ENCODE measurements at regions not wholly inside any gene's neighbourhood (a gene's known extent, or its start where the extent isn't known, plus 50 kb on each side); places are given as distances from the start of the nearest gene placed in this dataset.

GRCh38 chr1:4002061-4002521 is 102.0 kb upstream of the C1orf174 start:
- Histone ChIP-seq H3K4me3 (ENCODE audit: low read length) (no peak overlapping the region), H3K27ac (ENCODE audit: low read length) (no peak overlapping the region), H3K27me3 (ENCODE audit: control insufficient read depth, insufficient read depth, low read length) (no peaks in the 10 kb centered on the region), H3K36me3 (ENCODE audit: control insufficient read depth, insufficient read depth, low read length) (no peaks in the 10 kb centered on the region), H3K9me3 (ENCODE audit: control insufficient read depth, low read depth, low read length) (no peaks in the 10 kb centered on the region), H3K4me1 (ENCODE audit: control insufficient read depth, insufficient read depth, low read length) (no peaks in the 10 kb centered on the region)
- DNase-seq, result no peak
- WGBS (ENCODE audit: insufficient coverage, low lambda C conversion rate), result no CpG with 5 or more reads among the region's 13 CpGs

GRCh38 chr1:4002741-4003140 is 102.7 kb upstream of the C1orf174 start:
- Histone ChIP-seq H3K4me3 (ENCODE audit: low read length) (no peak overlapping the region), H3K9me3 (ENCODE audit: control insufficient read depth, low read depth, low read length) (no peaks in the 10 kb centered on the region), H3K27me3 (ENCODE audit: control insufficient read depth, insufficient read depth, low read length) (no peaks in the 10 kb centered on the region), H3K36me3 (ENCODE audit: control insufficient read depth, insufficient read depth, low read length) (no peaks in the 10 kb centered on the region), H3K4me1 (ENCODE audit: control insufficient read depth, insufficient read depth, low read length) (no peaks in the 10 kb centered on the region), H3K27ac (ENCODE audit: low read length) (no peak overlapping the region)
- DNase-seq, result no peak
- no CpG with 5 or more reads among the region's 10 CpGs for WGBS (ENCODE audit: insufficient coverage, low lambda C conversion rate)

- no peak for DNase-seq
- Histone ChIP-seq H3K27me3 (ENCODE audit: control insufficient read depth, insufficient read depth, low read length) (no peaks in the 10 kb centered on the region), H3K36me3 (ENCODE audit: control insufficient read depth, insufficient read depth, low read length) (no peaks in the 10 kb centered on the region), H3K4me1 (ENCODE audit: control insufficient read depth, insufficient read depth, low read length) (no peaks in the 10 kb centered on the region), H3K9me3 (ENCODE audit: control insufficient read depth, low read depth, low read length) (no peaks in the 10 kb centered on the region), H3K4me3 (ENCODE audit: low read length) (no peak overlapping the region), H3K27ac (ENCODE audit: low read length) (no peak overlapping the region)
- WGBS (ENCODE audit: insufficient coverage, low lambda C conversion rate), result 60% methylated on average over 2 of the region's 20 CpGs
Measured at GRCh38 chr1:4003846-4004505, 103.9 kb upstream of the C1orf174 start.

- no CpG with 5 or more reads among the region's 17 CpGs for WGBS (ENCODE audit: insufficient coverage, low lambda C conversion rate)
- no peaks in the 10 kb centered on the region for H3K4me1 ChIP-seq (ENCODE audit: control insufficient read depth, insufficient read depth, low read length)
- H3K4me3 ChIP-seq (ENCODE audit: low read length), result no peak overlapping the region
- no peaks in the 10 kb centered on the region for H3K9me3 ChIP-seq (ENCODE audit: control insufficient read depth, low read depth, low read length)
- H3K27me3 ChIP-seq (ENCODE audit: control insufficient read depth, insufficient read depth, low read length), result no peaks in the 10 kb centered on the region
- no peak overlapping the region for H3K27ac ChIP-seq (ENCODE audit: low read length)
- no peak for DNase-seq
- H3K36me3 ChIP-seq (ENCODE audit: control insufficient read depth, insufficient read depth, low read length), result no peaks in the 10 kb centered on the region
Measured at GRCh38 chr1:4004635-4005430, 104.8 kb upstream of the C1orf174 start.

GRCh38 chr1:4005431-4005830 is 105.4 kb upstream of the C1orf174 start:
- Histone ChIP-seq H3K9me3 (ENCODE audit: control insufficient read depth, low read depth, low read length) (no peaks in the 10 kb centered on the region), H3K36me3 (ENCODE audit: control insufficient read depth, insufficient read depth, low read length) (no peaks in the 10 kb centered on the region), H3K27me3 (ENCODE audit: control insufficient read depth, insufficient read depth, low read length) (no peaks in the 10 kb centered on the region), H3K4me1 (ENCODE audit: control insufficient read depth, insufficient read depth, low read length) (no peaks in the 10 kb centered on the region), H3K4me3 (ENCODE audit: low read length) (no peak overlapping the region), H3K27ac (ENCODE audit: low read length) (no peak overlapping the region)
- no CpG with 5 or more reads among the region's 6 CpGs for WGBS (ENCODE audit: insufficient coverage, low lambda C conversion rate)
- no peak for DNase-seq

GRCh38 chr1:4006676-4007374 is 106.8 kb upstream of the C1orf174 start:
- Histone ChIP-seq H3K27me3 (ENCODE audit: control insufficient read depth, insufficient read depth, low read length) (no peaks in the 10 kb centered on the region), H3K36me3 (ENCODE audit: control insufficient read depth, insufficient read depth, low read length) (no peaks in the 10 kb centered on the region), H3K27ac (ENCODE audit: low read length) (no peak overlapping the region), H3K4me3 (ENCODE audit: low read length) (no peak overlapping the region), H3K4me1 (ENCODE audit: control insufficient read depth, insufficient read depth, low read length) (no peaks in the 10 kb centered on the region), H3K9me3 (ENCODE audit: control insufficient read depth, low read depth, low read length) (no peaks in the 10 kb centered on the region)
- WGBS (ENCODE audit: insufficient coverage, low lambda C conversion rate), result 83% methylated on average over 2 of the region's 7 CpGs
- DNase-seq, result no peak

- no peaks in the 10 kb centered on the region for H3K4me1 ChIP-seq (ENCODE audit: control insufficient read depth, insufficient read depth, low read length)
- H3K27ac ChIP-seq (ENCODE audit: low read length), result no peak overlapping the region
- H3K9me3 ChIP-seq (ENCODE audit: control insufficient read depth, low read depth, low read length), result no peaks in the 10 kb centered on the region
- H3K36me3 ChIP-seq (ENCODE audit: control insufficient read depth, insufficient read depth, low read length), result no peaks in the 10 kb centered on the region
- DNase-seq, result no peak
- WGBS (ENCODE audit: insufficient coverage, low lambda C conversion rate), result no CpG with 5 or more reads among the region's 7 CpGs
- no peaks in the 10 kb centered on the region for H3K27me3 ChIP-seq (ENCODE audit: control insufficient read depth, insufficient read depth, low read length)
- no peak overlapping the region for H3K4me3 ChIP-seq (ENCODE audit: low read length)
Measured at GRCh38 chr1:4010284-4010683, 110.2 kb upstream of the C1orf174 start.

- no peaks in the 10 kb centered on the region for H3K4me1 ChIP-seq (ENCODE audit: control insufficient read depth, insufficient read depth, low read length)
Measured at GRCh38 chr1:4010814-4011605, 110.9 kb upstream of the C1orf174 start.

GRCh38 chr1:4016351-4017130 is 116.5 kb upstream of the C1orf174 start:
- Histone ChIP-seq H3K27ac (ENCODE audit: low read length) (no peak overlapping the region), H3K4me1 (ENCODE audit: control insufficient read depth, insufficient read depth, low read length) (no peaks in the 10 kb centered on the region), H3K9me3 (ENCODE audit: control insufficient read depth, low read depth, low read length) (no peaks in the 10 kb centered on the region), H3K36me3 (ENCODE audit: control insufficient read depth, insufficient read depth, low read length) (no peaks in the 10 kb centered on the region), H3K27me3 (ENCODE audit: control insufficient read depth, insufficient read depth, low read length) (no peaks in the 10 kb centered on the region), H3K4me3 (ENCODE audit: low read length) (no peak overlapping the region)
- no peak for DNase-seq
- WGBS (ENCODE audit: insufficient coverage, low lambda C conversion rate), result 90% methylated on average over 2 of the region's 17 CpGs

More at GRCh38 chr1:4010814-4011605, 110.9 kb upstream of the C1orf174 start:
- no peak for DNase-seq
- Histone ChIP-seq H3K27ac (ENCODE audit: low read length) (no peak overlapping the region), H3K9me3 (ENCODE audit: control insufficient read depth, low read depth, low read length) (no peaks in the 10 kb centered on the region), H3K36me3 (ENCODE audit: control insufficient read depth, insufficient read depth, low read length) (no peaks in the 10 kb centered on the region), H3K27me3 (ENCODE audit: control insufficient read depth, insufficient read depth, low read length) (no peaks in the 10 kb centered on the region), H3K4me3 (ENCODE audit: low read length) (no peak overlapping the region)
- WGBS (ENCODE audit: insufficient coverage, low lambda C conversion rate), result 71% methylated on average over 3 of the region's 25 CpGs
